GM18909 (cell line): ENCODE measurements at regions not wholly inside any gene's neighbourhood (a gene's known extent, or its start where the extent isn't known, plus 50 kb on each side); places are given as distances from the start of the nearest gene placed in this dataset.

Experiments used
- ATAC-seq: cut with Tn5 transposase; IDR thresholded peaks from one replicate; pipeline ENCODE4 v1.9.1; 2021; ENCODE audit warnings: mild to moderate bottlenecking; ENCODE audit not compliant: unreplicated experiment, poor library complexity

DNA sequence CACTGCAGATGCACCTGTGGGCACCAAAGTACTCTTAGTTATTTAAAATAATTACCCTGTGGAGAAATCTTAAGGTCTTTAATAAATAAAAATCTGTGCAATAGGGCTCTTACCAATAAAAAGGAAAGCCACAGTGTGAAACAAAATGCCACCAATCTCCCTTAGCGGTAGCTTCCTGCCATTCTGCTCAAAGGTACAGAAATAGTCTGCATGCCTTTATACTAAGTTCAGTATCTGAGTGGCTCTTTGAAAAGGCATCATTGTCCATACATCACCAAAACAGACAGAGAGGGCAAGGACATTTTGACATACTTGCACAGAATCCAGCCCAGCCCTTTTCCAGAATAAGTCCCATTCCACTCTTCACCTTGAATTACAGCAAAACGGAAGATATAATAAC lies 161.0 kb downstream of the KLF12 start:
- ATAC-seq: no peak

DNA sequence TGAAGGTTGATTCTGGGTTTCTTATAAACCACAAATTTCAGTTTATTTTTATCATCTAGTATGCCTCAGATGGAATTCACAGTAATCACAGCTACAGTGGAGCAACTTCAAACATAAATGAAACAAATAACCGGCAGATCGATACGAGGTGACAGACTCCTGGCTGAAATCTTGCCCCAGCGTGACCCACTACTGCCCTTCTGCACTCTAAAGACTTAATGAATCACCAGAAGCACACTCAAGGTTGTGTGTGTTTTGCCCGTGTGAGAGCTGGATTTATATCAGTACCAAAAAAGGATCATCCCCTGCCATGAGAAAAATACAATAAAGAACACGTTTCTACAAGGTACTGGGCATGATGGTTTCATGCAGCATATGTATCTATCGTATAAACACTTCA lies 161.7 kb downstream of the KLF12 start:
- ATAC-seq: no peak

DNA sequence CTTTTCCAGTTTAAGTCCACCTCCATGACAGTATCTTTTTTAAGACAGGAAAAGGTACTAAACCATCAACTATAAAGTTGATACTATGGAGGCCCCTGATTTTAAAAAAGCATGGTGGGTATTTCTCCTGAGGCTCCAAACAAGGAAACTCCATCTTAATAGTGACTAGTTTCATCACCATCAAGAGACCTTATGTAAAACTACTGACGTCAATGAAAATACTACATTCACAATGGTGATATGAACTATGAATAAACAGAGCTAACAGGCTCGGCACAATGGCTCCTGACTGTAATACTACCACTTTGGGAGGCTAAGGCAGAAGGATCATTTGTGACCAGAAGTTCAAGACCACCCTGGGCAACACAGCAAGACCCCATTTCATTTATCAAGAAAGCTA lies 162.7 kb downstream of the KLF12 start:
- ATAC-seq: no peak

DNA sequence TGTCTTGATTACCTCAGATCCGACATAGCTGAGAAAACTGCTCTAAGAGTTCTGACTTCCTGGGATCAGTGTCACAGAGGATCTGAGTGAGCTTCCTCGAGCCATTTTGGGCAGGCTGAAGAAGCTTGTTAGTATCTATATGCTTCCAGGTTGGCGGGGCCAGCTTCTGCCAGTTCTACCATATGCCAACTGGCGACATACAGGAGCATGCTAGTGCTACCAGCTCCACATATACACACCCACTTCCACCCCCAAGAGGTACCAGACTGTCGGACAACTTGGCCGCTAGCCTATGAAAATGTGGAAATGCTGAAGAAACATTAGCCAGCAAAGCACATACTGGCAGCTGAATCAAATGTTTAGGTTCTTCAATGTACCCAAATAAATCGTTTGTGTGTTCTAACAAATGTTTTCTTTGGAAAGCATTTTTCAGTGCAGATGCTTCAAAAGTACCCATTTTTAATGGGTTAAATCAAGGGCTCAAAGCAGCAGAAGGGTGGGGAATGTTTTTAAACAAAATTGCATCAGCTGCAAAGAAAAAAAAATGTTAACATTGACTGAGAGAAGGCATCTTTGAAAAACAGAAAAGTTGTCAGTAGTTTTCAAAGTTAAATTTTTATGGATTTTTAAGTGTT lies 163.7 kb downstream of the KLF12 start:
- no peak for ATAC-seq

DNA sequence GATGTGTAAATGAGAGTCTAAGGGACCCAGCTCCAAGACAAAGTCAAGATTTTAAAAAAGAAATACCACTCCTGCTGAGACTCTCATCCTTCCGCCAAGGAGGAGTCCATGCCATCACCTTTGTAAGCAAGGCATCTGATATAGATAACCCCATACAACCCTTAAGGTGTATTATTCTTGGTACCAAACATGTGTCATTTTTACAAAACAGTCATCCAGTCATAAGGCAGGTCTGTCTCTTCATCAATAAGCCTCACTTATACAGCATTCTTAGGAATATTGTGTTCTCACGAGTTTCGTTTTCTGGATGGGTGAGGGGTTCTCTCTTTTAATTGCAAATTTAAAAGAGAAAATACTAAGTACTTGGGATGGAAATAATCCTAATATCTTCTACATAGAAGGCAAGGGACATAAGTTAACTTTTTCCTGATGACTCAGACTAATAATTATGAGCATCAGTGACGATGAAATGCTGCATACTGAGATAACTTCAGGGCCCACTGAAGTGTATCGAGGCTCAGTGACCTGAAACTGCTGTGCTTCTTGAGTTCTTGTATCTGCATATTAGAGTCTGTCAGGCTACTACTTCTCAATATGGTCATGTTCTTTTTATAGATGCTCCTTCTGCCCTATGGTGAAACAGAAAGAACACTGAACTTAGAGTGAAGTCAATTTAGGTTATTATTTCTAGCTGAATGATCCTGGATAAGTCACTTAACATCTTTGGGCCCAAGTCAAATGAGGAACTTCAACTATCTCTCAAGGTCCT lies 166.6 kb downstream of the KLF12 start:
- peak; percentile 100 for ATAC-seq

DNA sequence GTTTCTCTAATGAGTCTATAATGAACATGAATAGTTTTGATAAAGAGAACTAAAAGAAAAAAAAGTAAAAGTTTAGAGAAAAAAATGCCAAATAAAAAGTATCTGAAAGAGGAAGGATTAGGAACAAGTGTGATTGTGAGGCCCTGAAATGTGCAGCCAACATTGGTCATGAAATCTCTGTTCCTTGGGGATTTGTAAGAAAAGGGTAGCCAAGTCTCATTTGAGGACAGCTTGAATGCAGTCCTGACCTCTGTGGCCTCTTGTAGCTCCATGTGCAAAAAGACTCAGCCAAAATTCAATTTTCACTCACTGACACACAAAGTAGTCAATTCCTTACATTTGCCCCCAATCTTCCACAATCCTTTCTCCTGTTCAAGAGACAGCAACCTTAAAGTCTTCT lies 167.9 kb downstream of the KLF12 start:
- no peak for ATAC-seq

DNA sequence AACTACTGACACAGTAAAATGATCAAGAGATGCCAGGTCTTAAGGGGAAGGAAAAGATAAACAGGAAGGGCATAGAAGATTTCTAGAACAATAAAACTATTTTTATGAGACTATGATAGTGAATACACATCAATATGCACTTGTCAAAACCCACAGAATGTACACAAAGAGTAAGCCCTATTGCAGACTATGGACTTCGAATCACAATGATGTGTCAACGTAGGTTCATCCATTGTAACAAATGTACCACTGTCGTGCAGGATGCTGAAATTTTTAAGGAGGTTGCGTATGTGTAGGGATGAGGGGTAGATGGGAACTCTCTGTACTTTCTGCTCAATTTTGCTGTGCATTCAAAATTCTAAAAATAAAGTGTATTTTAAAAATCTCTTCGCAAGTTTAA lies 171.9 kb downstream of the KLF12 start:
- no peak for ATAC-seq

DNA sequence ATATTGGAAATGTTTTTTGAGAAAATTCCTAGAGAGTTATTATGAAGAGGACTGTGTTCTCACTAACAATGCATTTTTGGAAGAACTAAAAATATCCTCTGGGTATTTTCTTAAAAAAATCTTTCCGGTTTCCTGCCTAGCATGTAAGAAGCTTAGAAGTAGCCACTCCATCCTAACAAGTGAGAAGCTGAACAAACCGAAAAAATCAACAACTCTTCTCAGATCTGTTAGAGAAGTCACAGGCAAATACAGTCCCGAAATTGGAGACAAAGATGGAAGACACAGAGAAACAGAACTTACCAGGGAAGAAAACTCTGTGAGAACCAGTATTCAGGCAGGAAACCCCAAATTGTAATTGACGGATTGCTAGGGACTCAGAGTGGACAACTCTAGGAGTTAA lies 173.0 kb downstream of the KLF12 start:
- ATAC-seq: no peak

DNA sequence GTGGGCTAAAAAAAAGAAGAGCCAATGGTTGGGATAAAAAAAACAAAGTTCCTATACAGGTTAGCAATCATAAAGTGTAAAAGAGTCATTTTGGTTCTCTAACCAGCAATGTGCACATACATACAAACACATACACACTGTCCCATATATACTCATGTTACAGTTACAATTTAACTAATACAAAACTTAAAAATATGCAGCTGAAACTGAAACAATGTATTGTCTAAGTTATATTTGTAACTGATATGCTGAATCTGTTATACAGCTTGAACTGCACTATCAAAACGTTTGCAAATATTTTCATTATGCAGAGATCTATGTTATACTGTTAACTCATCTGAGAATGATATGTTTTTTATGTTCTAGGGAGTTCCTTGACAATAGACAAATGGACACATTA lies 173.7 kb downstream of the KLF12 start:
- ATAC-seq: peak; percentile 78

DNA sequence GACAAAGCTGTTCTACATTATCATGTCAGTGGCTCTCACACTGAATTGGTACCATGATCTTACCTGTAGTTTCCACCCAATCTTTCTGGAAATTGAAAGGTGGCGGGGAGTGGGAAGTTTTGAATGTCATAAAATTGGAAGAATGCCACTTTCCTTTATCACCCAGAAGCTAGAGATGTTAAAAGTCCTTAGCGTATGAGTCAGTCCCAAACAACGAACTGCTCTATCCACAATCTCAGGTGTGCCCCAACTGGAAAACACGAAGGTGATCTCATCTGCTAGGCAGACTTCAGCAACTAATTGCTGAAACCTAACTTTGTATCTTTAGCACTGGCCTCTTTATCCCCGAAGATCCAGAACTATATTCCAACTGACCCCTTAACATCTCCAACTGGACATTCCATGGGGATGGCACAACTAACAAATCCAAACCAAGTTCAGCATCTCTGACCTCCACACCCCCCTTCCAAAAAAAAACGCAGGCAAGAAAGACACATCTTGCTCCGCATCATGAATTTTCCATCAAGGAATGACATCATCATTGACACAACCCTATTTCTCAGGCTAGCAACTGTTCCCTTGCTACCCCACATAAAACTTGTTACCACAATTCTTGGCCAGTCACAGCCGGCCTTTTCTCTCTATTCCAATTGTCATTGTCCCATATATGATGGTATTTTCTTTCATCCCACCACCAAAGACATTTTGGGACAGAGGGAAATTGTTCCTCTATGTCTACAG lies 175.4 kb downstream of the KLF12 start:
- no peak for ATAC-seq

DNA sequence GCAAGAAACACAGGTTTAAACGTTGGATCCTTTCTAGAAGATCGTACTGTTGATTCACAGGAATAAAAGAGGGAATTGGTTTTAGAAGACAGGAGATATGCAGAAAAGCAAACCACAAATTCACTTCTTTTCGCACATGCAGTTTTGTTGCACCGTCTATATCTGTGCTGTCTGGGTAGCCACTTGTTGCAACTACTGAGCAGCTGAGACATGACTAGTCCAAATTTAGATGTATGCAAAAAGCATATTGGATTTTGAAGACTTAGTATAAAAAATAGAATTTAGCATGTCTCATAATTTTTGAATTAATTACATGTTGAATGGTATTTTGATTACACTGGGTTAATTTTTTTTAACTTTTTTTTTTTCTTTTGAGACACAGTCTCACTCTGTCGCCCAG lies 176.3 kb downstream of the KLF12 start:
- no peak for ATAC-seq

DNA sequence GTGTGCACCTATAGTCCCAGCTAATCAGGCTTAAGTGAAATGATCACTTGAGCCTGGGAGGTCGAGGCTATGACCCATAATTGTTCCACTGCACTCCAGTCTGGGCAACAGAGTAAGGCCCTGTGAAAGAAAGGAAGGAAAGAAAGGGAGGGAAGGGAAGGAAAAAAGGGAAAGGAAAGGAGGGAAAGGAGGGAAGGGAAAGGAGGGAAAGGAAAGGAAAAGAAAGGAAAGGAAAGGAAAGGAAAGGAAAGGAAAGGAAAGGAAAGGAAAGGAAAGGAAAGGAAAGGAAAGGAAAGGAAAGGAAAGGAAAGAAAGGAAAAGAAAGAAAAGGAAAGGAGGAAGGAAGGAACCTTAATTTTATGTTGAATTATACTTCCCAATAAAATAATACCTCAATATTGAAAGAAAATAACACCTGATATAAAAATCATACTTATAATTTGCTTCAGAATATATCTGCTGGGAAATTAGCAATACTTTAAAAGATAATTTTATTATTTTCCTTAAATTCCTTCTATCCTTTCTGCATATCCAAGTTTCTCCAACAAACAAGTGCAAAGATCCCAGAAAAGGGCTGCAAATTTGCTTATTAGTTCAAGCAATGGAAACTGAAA lies 177.3 kb downstream of the KLF12 start:
- ATAC-seq: no peak

DNA sequence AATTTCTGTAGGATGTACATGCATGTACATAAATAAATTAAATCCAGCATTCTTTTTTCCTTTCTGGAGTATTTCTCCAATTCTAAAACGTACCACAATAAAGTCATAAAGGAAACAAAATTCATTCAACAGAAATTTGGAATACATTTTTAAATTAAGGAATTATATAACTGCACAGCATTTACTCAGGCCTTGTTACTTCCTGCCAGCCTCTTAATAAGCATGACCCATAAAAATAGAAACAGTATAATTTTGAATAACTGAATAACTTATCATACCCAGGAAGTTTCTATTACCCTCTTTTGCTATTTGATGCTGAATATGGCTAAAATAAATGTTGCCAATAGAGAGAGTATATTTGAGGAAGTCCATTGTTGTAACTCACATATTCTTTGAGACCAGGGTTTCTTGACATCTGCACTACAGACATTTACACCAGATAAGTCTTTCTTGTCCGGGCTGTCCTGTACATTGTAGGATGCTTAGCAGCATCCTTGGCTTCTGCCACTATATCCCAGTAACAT lies 178.2 kb downstream of the KLF12 start:
- no peak for ATAC-seq

DNA sequence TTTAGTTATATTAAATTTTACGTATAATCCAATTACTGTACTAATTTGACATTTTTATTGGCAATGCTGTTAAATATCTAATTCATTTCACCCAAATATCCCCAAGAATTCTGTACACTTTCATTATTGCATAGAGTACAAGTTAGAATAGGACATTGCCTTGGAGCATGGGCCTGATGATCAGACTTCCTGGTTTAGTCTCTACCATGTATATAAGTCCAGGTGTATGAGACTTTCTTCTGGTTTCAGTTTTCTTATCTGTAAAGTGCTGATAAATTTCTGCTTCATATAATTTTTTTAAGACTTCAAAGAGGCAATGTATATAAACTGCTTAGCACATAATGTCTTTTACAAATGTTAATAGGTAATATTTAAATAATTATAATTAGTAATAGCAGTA lies 179.4 kb downstream of the KLF12 start:
- ATAC-seq: peak; percentile 77

DNA sequence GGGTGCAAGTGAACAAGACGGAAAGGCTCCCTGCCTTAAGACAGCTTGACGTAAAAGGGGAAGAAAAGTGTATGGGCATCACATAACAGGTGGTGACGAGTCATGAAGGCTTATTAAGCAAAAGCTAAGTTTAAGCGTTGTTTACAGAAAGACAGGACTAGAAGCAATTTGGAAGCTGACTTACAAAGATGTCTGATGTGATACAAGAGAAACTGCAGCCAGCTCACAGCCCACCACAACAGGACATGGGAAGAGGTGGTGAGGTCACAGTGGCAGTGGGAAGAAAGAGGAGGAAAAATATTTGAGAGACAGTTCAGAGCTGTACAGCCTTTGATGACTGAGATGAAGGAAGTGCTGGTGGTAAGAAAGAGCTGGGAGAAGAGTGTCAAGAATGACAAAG lies 181.6 kb downstream of the KLF12 start:
- ATAC-seq: no peak

DNA sequence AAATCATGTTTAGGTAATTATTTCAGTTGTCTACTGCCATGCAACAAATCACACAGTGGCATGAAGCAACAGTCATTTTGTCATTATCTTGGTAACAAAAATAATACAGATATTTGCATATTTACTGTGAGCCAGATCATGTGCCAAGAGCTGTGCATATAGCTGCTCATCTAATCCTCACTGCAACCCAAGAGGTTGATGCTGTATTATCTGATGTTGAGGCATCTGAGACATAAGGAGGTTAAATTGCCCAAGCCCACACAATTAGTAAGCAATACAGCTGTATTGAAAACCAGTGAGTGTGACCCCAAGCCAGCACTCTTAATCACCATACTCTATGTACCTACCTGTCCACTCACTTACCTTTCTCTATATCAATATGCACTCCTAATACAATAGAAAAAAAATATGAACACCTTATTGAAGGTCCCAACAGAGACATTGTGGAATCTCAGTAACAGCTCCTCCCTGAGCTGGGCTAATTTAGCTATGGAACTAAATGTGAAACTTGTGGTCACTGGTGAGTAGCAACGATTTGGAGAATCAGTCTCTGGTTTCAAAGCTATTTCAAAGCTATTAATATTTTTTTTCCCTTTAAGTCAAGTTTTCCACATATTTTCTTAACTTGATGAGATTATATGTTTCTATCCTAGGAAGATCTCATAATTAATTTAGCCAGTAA lies 185.2 kb downstream of the KLF12 start:
- peak; percentile 65 for ATAC-seq

DNA sequence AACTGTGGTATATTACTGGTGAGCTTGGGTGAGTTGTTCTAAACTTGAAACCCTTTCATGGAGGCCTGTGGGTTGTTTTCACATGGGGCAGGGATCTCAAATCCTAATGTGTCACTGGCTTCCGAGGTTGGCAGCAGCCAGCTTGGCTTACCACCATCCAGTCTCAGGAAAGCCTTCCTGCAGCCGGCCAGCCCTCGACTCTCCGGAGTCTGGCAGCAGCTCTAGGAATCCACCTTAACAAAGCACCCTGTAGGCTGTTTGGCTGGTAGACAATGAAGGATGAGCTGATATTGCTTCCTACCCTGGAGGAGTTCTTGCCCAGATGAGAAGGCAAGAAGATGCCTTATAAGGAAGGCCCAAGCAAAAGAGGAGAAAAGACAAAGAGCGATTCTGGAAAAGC lies 188.3 kb downstream of the KLF12 start:
- ATAC-seq: no peak

DNA sequence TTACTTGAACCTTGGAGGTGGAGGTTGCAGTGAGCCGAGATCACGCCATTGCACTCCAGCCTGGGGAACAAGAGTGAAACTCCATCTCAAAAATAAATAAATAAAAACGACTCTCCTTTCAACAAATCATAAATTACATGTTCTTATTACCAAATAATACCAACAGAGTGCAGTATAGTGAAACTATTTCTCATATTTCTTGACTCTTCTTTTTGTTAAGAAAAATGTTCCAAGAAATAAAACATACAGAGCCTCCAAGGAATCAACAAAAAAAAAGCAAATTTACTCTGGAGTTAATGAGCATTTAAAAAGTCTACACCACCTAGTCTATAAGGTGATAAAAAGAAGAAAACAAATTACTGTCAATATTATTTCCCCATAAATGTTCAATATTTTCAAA lies 188.8 kb downstream of the KLF12 start:
- no peak for ATAC-seq

DNA sequence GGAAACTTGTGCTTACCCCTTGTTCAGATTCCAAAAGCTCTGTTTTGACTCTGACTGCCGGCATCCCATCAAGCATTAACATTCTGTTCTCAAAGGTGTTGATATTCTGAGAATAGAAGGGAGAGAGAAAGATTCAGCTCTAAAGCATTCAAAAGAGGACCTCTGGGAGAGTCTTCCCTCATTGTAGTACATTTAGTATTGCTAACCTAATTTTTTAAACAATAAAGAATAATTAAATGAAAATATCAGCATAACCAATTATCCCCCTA lies 190.3 kb downstream of the KLF12 start:
- ATAC-seq: no peak

DNA sequence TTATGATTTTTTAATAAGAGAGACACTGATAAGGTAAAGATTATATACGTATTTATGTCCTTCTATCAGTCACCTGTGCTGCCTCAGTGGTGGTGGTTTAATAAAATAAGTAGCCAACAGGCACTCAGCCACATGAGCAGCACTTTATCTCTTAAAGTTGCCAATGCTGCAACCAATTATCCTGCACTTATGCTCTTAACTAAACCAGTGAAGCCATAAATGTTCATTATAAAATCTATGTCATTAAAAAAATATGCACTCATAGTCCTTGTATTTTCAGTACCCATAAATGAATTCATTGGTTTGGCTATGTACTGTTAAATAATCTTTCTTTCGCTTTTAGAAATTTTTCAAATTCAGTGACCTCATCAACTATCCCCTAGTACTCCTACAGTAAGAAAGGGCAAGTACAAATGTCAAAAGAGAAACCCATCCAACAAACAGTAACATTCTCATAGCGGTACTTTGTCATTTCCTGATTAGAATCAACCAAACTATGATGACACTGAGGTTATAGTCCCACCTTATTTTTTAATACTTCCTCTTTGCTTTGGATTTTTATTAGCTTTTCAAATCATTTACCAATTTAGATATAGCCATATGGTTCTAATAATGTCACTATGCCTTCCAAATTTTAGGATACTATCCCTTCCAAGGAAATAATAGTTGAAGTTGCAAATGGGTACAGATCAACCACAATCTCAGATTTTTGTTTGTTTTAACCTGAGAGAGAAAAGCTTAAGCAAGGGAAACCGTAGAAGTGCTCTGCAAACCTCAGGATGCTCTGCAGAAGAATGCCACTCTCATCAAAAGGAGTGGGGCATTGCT lies 190.9 kb downstream of the KLF12 start:
- peak; percentile 88 for ATAC-seq
